GM12892 (cell line): ENCODE measurements at regions not wholly inside any gene's neighbourhood (a gene's known extent, or its start where the extent isn't known, plus 50 kb on each side); places are given as distances from the start of the nearest gene placed in this dataset.

ENCODE experiments used
- POLR2A ChIP-seq: IDR thresholded peaks from 2 replicates; pipeline ENCODE4 v1.6.1; 2011; ENCODE audit warnings: low read depth, low read length, control low read depth
- POLR2AphosphoS5 ChIP-seq: IDR thresholded peaks from 2 replicates; pipeline ENCODE4 v1.6.1; 2011; ENCODE audit warnings: low read depth, low read length, control low read depth
- TAF1 ChIP-seq: IDR thresholded peaks from 2 replicates; pipeline ENCODE4 v1.6.1; 2011; ENCODE audit warnings: low read depth, mild to moderate bottlenecking, control low read depth, low read length, borderline replicate concordance

- TF ChIP-seq TAF1 (no peak), POLR2A (no peak), POLR2AphosphoS5 (no peak)
These were observed 171.7 kb upstream of the TBX3 start for GRCh38 chr12:114855678-114856077.
